ENCODE measurements at regions not wholly inside any gene's neighbourhood (a gene's known extent, or its start where the extent isn't known, plus 50 kb on each side); places are given as distances from the start of the nearest gene placed in this dataset.

DNA sequence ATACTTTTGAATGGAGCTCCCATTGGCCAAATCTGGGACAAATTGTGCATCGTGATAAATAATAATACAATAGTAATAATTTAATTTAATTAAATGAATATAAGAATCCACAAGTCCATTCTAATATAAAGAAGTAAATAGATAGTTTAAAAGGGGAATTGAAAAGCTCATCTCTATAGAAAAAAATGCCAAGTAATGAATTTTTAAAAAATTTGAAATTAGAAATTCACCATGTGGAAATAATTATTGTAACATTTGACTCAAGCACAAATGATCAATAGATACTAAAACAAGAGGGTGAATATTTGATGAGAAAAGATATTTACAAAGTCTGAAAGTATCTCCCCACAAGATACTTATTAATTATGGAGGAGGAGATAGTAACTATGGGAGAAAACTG is 467.4 kb downstream of the CETN3 start:
- TF ChIP-seq POLR2A (IDR thresholded peaks at IDR 0.05), result no peak
- TF ChIP-seq, protein P1, sequence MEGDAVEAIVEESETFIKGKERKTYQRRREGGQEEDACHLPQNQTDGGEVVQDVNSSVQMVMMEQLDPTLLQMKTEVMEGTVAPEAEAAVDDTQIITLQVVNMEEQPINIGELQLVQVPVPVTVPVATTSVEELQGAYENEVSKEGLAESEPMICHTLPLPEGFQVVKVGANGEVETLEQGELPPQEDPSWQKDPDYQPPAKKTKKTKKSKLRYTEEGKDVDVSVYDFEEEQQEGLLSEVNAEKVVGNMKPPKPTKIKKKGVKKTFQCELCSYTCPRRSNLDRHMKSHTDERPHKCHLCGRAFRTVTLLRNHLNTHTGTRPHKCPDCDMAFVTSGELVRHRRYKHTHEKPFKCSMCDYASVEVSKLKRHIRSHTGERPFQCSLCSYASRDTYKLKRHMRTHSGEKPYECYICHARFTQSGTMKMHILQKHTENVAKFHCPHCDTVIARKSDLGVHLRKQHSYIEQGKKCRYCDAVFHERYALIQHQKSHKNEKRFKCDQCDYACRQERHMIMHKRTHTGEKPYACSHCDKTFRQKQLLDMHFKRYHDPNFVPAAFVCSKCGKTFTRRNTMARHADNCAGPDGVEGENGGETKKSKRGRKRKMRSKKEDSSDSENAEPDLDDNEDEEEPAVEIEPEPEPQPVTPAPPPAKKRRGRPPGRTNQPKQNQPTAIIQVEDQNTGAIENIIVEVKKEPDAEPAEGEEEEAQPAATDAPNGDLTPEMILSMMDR (IDR thresholded peaks at IDR 0.05), result no peak
- no peak for TF ChIP-seq POLR2AphosphoS5 (IDR thresholded peaks at IDR 0.05)
